ENCODE measurements at regions not wholly inside any gene's neighbourhood (a gene's known extent, or its start where the extent isn't known, plus 50 kb on each side); places are given as distances from the start of the nearest gene placed in this dataset.

- no peaks in the 10 kb centered on the region for H3K9me2 ChIP-seq (replicated peaks; ENCODE audit: insufficient read depth, low read length)
These were observed 544.6 kb upstream of the PHF14 start for GRCh38 chr7:10429031-10429430.

GRCh38 chr7:10429511-10429910 lies 544.2 kb upstream of the PHF14 start:
- Histone ChIP-seq H3K27ac (ENCODE audit: low read depth, low read length) (no peak overlapping the region), H3K36me3 (ENCODE audit: low read length) (no peaks in the 10 kb centered on the region), H3K9me2 (replicated peaks; ENCODE audit: insufficient read depth, low read length) (no peaks in the 10 kb centered on the region), H3K9me3 (ENCODE audit: insufficient read depth, low read length) (no peaks in the 10 kb centered on the region), H3F3A (ENCODE audit: insufficient read depth) (no peaks in the 10 kb centered on the region), H4K20me1 (ENCODE audit: low read depth, low read length) (no peaks in the 10 kb centered on the region), H3K4me2 (ENCODE audit: low read depth, low read length, poor library complexity, severe bottlenecking) (no peak overlapping the region), H3K79me2 (ENCODE audit: insufficient read depth, low read length) (no peaks in the 10 kb centered on the region), H3K4me3 (ENCODE audit: insufficient read depth, low read length, poor library complexity, severe bottlenecking) (no peak overlapping the region), H2AFZ (ENCODE audit: low read depth, low read length, severe bottlenecking) (no peak overlapping the region), H3K9ac (ENCODE audit: low read length) (no peak overlapping the region), H3K27me3 (ENCODE audit: low read length) (no peaks in the 10 kb centered on the region)
- TF ChIP-seq EZH2phosphoT487 (conservative IDR thresholded peaks at IDR 0.05; ENCODE audit: low read length) (no peak), CTCF (IDR thresholded peaks at IDR 0.05; ENCODE audit: insufficient read depth, low read length, poor library complexity, severe bottlenecking) (no peak)

More at GRCh38 chr7:10429031-10429430, 544.6 kb upstream of the PHF14 start:
- no peak overlapping the region for H3K9ac ChIP-seq (ENCODE audit: low read length)
- H3K27ac ChIP-seq (ENCODE audit: low read depth, low read length), result no peak overlapping the region
- H2AFZ ChIP-seq (ENCODE audit: low read depth, low read length, severe bottlenecking), result no peak overlapping the region
- H3K4me2 ChIP-seq (ENCODE audit: low read depth, low read length, poor library complexity, severe bottlenecking), result no peak overlapping the region
- no peaks in the 10 kb centered on the region for H3F3A ChIP-seq (ENCODE audit: insufficient read depth)
- no peaks in the 10 kb centered on the region for H3K79me2 ChIP-seq (ENCODE audit: insufficient read depth, low read length)
- TF ChIP-seq CTCF (IDR thresholded peaks at IDR 0.05; ENCODE audit: insufficient read depth, low read length, poor library complexity, severe bottlenecking) (no peak), EZH2phosphoT487 (conservative IDR thresholded peaks at IDR 0.05; ENCODE audit: low read length) (no peak)
- no peaks in the 10 kb centered on the region for H3K27me3 ChIP-seq (ENCODE audit: low read length)
- H4K20me1 ChIP-seq (ENCODE audit: low read depth, low read length), result no peaks in the 10 kb centered on the region
- H3K9me3 ChIP-seq (ENCODE audit: insufficient read depth, low read length), result no peaks in the 10 kb centered on the region
- H3K4me3 ChIP-seq (ENCODE audit: insufficient read depth, low read length, poor library complexity, severe bottlenecking), result no peak overlapping the region
- H3K36me3 ChIP-seq (ENCODE audit: low read length), result no peaks in the 10 kb centered on the region

GRCh38 chr7:10436302-10436701 lies 537.4 kb upstream of the PHF14 start:
- no peaks in the 10 kb centered on the region for H3K9me3 ChIP-seq (ENCODE audit: insufficient read depth, low read length)
- no peaks in the 10 kb centered on the region for H3F3A ChIP-seq (ENCODE audit: insufficient read depth)
- TF ChIP-seq EZH2phosphoT487 (conservative IDR thresholded peaks at IDR 0.05; ENCODE audit: low read length), result no peak
- no peak for TF ChIP-seq CTCF (IDR thresholded peaks at IDR 0.05; ENCODE audit: insufficient read depth, low read length, poor library complexity, severe bottlenecking)

More at GRCh38 chr7:10436302-10436701, 537.4 kb upstream of the PHF14 start:
- Histone ChIP-seq H3K4me2 (ENCODE audit: low read depth, low read length, poor library complexity, severe bottlenecking) (no peak overlapping the region), H3K36me3 (ENCODE audit: low read length) (no peaks in the 10 kb centered on the region), H3K79me2 (ENCODE audit: insufficient read depth, low read length) (no peaks in the 10 kb centered on the region), H4K20me1 (ENCODE audit: low read depth, low read length) (no peaks in the 10 kb centered on the region), H3K4me3 (ENCODE audit: insufficient read depth, low read length, poor library complexity, severe bottlenecking) (no peak overlapping the region), H2AFZ (ENCODE audit: low read depth, low read length, severe bottlenecking) (no peak overlapping the region), H3K9ac (ENCODE audit: low read length) (no peak overlapping the region), H3K9me2 (replicated peaks; ENCODE audit: insufficient read depth, low read length) (no peaks in the 10 kb centered on the region), H3K27me3 (ENCODE audit: low read length) (no peaks in the 10 kb centered on the region), H3K27ac (ENCODE audit: low read depth, low read length) (no peak overlapping the region)
